Endothelial cell of umbilical vein (primary cell): ENCODE measurements at regions not wholly inside any gene's neighbourhood (a gene's known extent, or its start where the extent isn't known, plus 50 kb on each side); places are given as distances from the start of the nearest gene placed in this dataset.

Experiments used
- BruUV-seq: library from RNA; stranded (reverse); fragments of 400-500 nt; replicated peaks from 2 replicates; lab custom pipeline; 2021; lab: Mats Ljungman, UMichigan
- CTCF ChIA-PET: fragments of 300-600, 350-600 bp; sonication (Branson Sonifier 250); formaldehyde crosslinking; loops from one replicate; lab custom pipeline; 2021; ENCODE audit warnings: antibody characterized with exemption, inconsistent platforms; lab: Charles Lee
- POLR2A ChIA-PET: fragments of 300-600, 350-600 bp; sonication (Branson Sonifier 250); formaldehyde crosslinking; loops from one replicate; lab custom pipeline; 2021; ENCODE audit warnings: antibody characterized with exemption, inconsistent platforms; lab: Charles Lee
- DNase-seq: peaks from one replicate; pipeline ENCODE4 v3.0.0-alpha.2; 2011; ENCODE audit warnings: low read depth, low spot score
- FAIRE-seq: peaks from 2 replicates; lab custom pipeline; 2011; peaks lifted over from hg19 to GRCh38; lab: Jason Lieb, UNC
- H2AFZ ChIP-seq: 2 replicates; pipeline ENCODE4 v1.6.0; 2012; ENCODE audit warnings: low read depth, low read length, control low read depth, inconsistent platforms
- H3K27ac ChIP-seq: 2 replicates; pipeline ENCODE4 v1.5.1; 2011; ENCODE audit warnings: low read depth, mild to moderate bottlenecking, control low read depth, low read length, moderate library complexity; ENCODE audit not compliant: insufficient read depth
- H3K27me3 ChIP-seq, 2 experiments: 2 replicates each; pipeline versions ENCODE4 v1.6.0 to v1.6.1; 2011; ENCODE audit warnings: low read length in 2 of 2, mixed read lengths in 1 of 2; ENCODE audit not compliant: control insufficient read depth in 2 of 2, insufficient read depth in 2 of 2
- H3K36me3 ChIP-seq, 2 experiments: 2 replicates in 1 of 2; 3 replicates in 1 of 2; pipeline ENCODE4 v1.5.1; 2011; ENCODE audit warnings: low read length in 2 of 2, mild to moderate bottlenecking in 1 of 2, moderate library complexity in 1 of 2; ENCODE audit not compliant: control insufficient read depth in 2 of 2, insufficient read depth in 2 of 2; ENCODE audit errors: extremely low read depth in 1 of 2
- H3K4me1 ChIP-seq: 3 replicates; pipeline ENCODE4 v1.5.1; 2011; ENCODE audit warnings: mild to moderate bottlenecking, low read length; ENCODE audit not compliant: control insufficient read depth, insufficient read depth; ENCODE audit errors: extremely low read depth
- H3K4me2 ChIP-seq: 2 replicates; pipeline ENCODE4 v1.6.1; 2011; ENCODE audit warnings: low read length, control low read depth, mixed read lengths; ENCODE audit not compliant: insufficient read depth
- H3K4me3 ChIP-seq, 3 experiments: fragments of 200-600 bp in 1 of 3; sonication (generic), shearing (Covaris generic) in 1 of 3; replicated peaks in 1 of 3; 2 replicates each; pipeline ENCODE4 v1.5.1; 2011 to 2016; ENCODE audit warnings: control low read depth in 3 of 3, low read length in 3 of 3, mild to moderate bottlenecking in 2 of 3, inconsistent platforms in 1 of 3, low read depth in 1 of 3, moderate library complexity in 1 of 3; ENCODE audit not compliant: insufficient read depth in 1 of 3
- H3K79me2 ChIP-seq: 2 replicates; pipeline ENCODE4 v1.6.0; 2012; ENCODE audit warnings: low read length, inconsistent platforms; ENCODE audit not compliant: control insufficient read depth, insufficient read depth
- H3K9ac ChIP-seq: replicated peaks from 2 replicates; pipeline ENCODE3; 2011; ENCODE audit warnings: low read length, control low read depth; ENCODE audit not compliant: insufficient read depth; ENCODE audit errors: extremely low read depth
- H3K9me1 ChIP-seq: replicated peaks from 3 replicates; pipeline ENCODE4 v1.6.0; 2011; ENCODE audit warnings: mild to moderate bottlenecking, low read length; ENCODE audit not compliant: control insufficient read depth, insufficient read depth; ENCODE audit errors: extremely low read depth
- H3K9me3 ChIP-seq: replicated peaks from 2 replicates; pipeline ENCODE4 v1.5.1; 2012; ENCODE audit warnings: low read length, inconsistent platforms; ENCODE audit not compliant: control insufficient read depth, insufficient read depth
- H4K20me1 ChIP-seq: replicated peaks from 2 replicates; pipeline ENCODE3; 2011; ENCODE audit warnings: mild to moderate bottlenecking, low read length; ENCODE audit not compliant: control insufficient read depth, insufficient read depth; ENCODE audit errors: extremely low read depth
- CTCF ChIP-seq, 2 donors: IDR thresholded peaks; 1 replicate in 1 of 2; 2 replicates in 1 of 2; pipeline ENCODE4 v1.5.1; 2011; ENCODE audit warnings: low read length in 2 of 2, mild to moderate bottlenecking in 2 of 2, moderate library complexity in 2 of 2, control low read depth in 1 of 2, inconsistent platforms in 1 of 2, low read depth in 1 of 2; ENCODE audit not compliant: insufficient read depth in 1 of 2; ENCODE audit errors: extremely low read depth in 1 of 2
- EZH2 ChIP-seq: IDR thresholded peaks from 2 replicates; pipeline ENCODE4 v1.6.1; 2012; ENCODE audit warnings: borderline replicate concordance, low read depth, mild to moderate bottlenecking, moderate library complexity, low read length, inconsistent platforms; ENCODE audit not compliant: severe bottlenecking
- FOS ChIP-seq: IDR thresholded peaks from 2 replicates; pipeline ENCODE4 v1.6.1; 2011; ENCODE audit warnings: mild to moderate bottlenecking, low read length, moderate library complexity, borderline replicate concordance; ENCODE audit not compliant: insufficient read depth
- GATA2 ChIP-seq: IDR thresholded peaks from 2 replicates; pipeline ENCODE4 v1.7.0; 2011; ENCODE audit warnings: low read depth, mild to moderate bottlenecking, moderate library complexity, mixed read lengths, low read length; ENCODE audit not compliant: insufficient read length, insufficient read depth
- JUN ChIP-seq: IDR thresholded peaks from 2 replicates; pipeline ENCODE4 v1.6.1; 2011; ENCODE audit warnings: borderline replicate concordance, low read depth; ENCODE audit not compliant: insufficient read length, insufficient read depth
- MAX ChIP-seq: IDR thresholded peaks from 2 replicates; pipeline ENCODE4 v1.6.1; 2011; ENCODE audit not compliant: insufficient read depth, insufficient read length
- MYC ChIP-seq: IDR thresholded peaks from one replicate; pipeline ENCODE4 v1.6.1; 2011; ENCODE audit warnings: mild to moderate bottlenecking, low read depth, low read length
- POLR2A ChIP-seq: IDR thresholded peaks from 2 replicates; pipeline ENCODE4 v1.6.1; 2012; ENCODE audit warnings: low read depth, mild to moderate bottlenecking, control low read depth, low read length
- POLR2AphosphoS5 ChIP-seq: IDR thresholded peaks from 2 replicates; pipeline ENCODE4 v1.6.1; 2012; ENCODE audit warnings: low read depth, mild to moderate bottlenecking, control low read depth, low read length, moderate library complexity; ENCODE audit not compliant: insufficient read depth
- dilution Hi-C: fragments of 300-500 bp; cut with MboI; formaldehyde crosslinking; loops from one replicate; pipeline ENCODE4 v1.15.0; 2019; ENCODE audit warnings: low sequenced_read_pairs; ENCODE audit not compliant: extremely low pct_ligation_motif_present
- intact Hi-C: fragments of 100-400 bp; cut with micrococcal nuclease; formaldehyde crosslinking; loops from one replicate; pipeline ENCODE4 v1.10.0; 2022

GRCh38 chr11:70595452-70595851 is 197.1 kb downstream of the CTTN start:
- H3K36me3 ChIP-seq = no peaks in the 10 kb centered on the region
- H3K4me3 ChIP-seq = no peak overlapping the region
- POLR2A ChIA-PET = no interaction called here
- H3K27me3 ChIP-seq = no peaks in the 10 kb centered on the region
- dilution Hi-C loops (no loop called here), intact Hi-C loops (no loop called here)
- no peak overlapping the region for H3K27ac ChIP-seq
- no peak for TF ChIP-seq POLR2A
- TF ChIP-seq POLR2AphosphoS5 = no peak
- TF ChIP-seq CTCF (IDR thresholded peaks at IDR 0.05; ENCODE audit: extremely low read depth in 1 of 2, insufficient read depth in 1 of 2, low read depth in 1 of 2, low read length in 2 of 2) = no peak
- TF ChIP-seq JUN = no peak
- no peak for TF ChIP-seq FOS
- no peak for TF ChIP-seq MAX
- no peak for TF ChIP-seq GATA2
- TF ChIP-seq EZH2 = no peak
- no peak for TF ChIP-seq MYC
- CTCF ChIA-PET = no interaction called here
- H2AFZ ChIP-seq = no peak overlapping the region
- H3K79me2 ChIP-seq = no peaks in the 10 kb centered on the region
- BruUV-seq = no TSS peak
- no peaks in the 10 kb centered on the region for H3K9me1 ChIP-seq
- H3K4me1 ChIP-seq = no peaks in the 10 kb centered on the region
- no peak overlapping the region for H3K9ac ChIP-seq
- no peaks in the 10 kb centered on the region for H4K20me1 ChIP-seq
- DNase-seq (no peak), FAIRE-seq (no peak)
- H3K9me3 ChIP-seq = no peaks in the 10 kb centered on the region
- H3K4me2 ChIP-seq = no peak overlapping the region
